ENCODE measurements at regions not wholly inside any gene's neighbourhood (a gene's known extent, or its start where the extent isn't known, plus 50 kb on each side); places are given as distances from the start of the nearest gene placed in this dataset.

DNA sequence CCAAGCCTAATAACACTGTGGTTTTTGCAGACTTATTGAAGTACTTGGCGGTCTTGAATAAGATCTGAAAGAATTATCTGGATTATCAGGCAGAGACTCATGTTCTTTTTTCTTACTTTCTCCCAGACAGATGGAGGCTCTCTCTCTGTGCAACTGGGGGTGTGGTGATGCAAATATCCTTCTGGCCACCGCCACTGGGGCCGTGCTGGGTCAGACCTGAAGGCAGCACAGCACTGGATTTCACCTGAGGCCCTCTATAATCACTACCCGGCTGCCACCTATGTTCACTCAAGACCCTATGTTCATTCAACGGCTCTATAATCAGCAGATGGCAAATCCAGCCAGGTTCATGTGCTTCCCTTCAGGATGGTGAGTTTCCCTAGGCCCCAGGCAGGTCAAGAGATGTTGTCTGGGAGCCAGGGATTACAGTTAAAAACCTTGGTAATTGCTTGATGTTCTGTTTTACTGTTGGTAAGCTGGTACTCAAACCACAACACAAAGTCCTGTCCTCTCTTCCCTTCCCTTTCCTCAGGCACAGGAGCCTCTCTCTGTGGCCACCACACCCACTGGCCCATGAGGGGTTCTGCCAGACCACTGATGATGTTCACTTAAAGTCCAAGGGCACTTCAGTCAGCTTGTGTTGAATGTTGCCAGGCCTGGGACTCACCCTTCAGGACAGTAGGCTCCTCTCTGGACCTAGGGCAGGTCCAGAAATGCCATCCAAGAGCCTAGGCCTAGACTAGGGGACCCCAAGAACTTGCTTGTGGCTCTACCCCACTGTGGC lies 205.3 kb upstream of the GCFC2 start:
- TF ChIP-seq, protein P1, sequence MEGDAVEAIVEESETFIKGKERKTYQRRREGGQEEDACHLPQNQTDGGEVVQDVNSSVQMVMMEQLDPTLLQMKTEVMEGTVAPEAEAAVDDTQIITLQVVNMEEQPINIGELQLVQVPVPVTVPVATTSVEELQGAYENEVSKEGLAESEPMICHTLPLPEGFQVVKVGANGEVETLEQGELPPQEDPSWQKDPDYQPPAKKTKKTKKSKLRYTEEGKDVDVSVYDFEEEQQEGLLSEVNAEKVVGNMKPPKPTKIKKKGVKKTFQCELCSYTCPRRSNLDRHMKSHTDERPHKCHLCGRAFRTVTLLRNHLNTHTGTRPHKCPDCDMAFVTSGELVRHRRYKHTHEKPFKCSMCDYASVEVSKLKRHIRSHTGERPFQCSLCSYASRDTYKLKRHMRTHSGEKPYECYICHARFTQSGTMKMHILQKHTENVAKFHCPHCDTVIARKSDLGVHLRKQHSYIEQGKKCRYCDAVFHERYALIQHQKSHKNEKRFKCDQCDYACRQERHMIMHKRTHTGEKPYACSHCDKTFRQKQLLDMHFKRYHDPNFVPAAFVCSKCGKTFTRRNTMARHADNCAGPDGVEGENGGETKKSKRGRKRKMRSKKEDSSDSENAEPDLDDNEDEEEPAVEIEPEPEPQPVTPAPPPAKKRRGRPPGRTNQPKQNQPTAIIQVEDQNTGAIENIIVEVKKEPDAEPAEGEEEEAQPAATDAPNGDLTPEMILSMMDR (IDR thresholded peaks at IDR 0.05; ENCODE audit: extremely low read depth in 1 of 2, insufficient read depth in 1 of 2, low read depth in 1 of 2, low read length in 2 of 2): no peak
- TF ChIP-seq MYC (IDR thresholded peaks at IDR 0.05; ENCODE audit: low read depth, low read length) (no peak), FOS (IDR thresholded peaks at IDR 0.05; ENCODE audit: borderline replicate concordance, insufficient read depth, low read length) (no peak)

Measured in endothelial cell of umbilical vein (primary cell).